Left cardiac atrium (tissue), 4 donors: ENCODE measurements at regions not wholly inside any gene's neighbourhood (a gene's known extent, or its start where the extent isn't known, plus 50 kb on each side); places are given as distances from the start of the nearest gene placed in this dataset.

Experiments used
- ATAC-seq, 2 donors: fragments of 200-7000 bp; cut with Tn5 transposase; one replicate each; pipeline ENCODE4 v1.9.1; 2020; ENCODE audit warnings: mild to moderate bottlenecking in 2 of 2, moderate library complexity in 2 of 2
- DNase-seq: peaks from one replicate; pipeline ENCODE4 v3.0.0-alpha.2; 2020
- intact Hi-C, 2 donors: fragments of 100-400 bp; cut with DNase I; formaldehyde crosslinking; loops; one replicate each; pipeline versions ENCODE4 v1.14.1 to v1.15.1; 2022 to 2023
- donor health status: DM: no; HTN: yes; CAD: no.
- donor health status: DM: no; HTN: yes; CAD: no; lungs with severe emphysema.
- donor health status: DM: yes; HTN: yes; CAD: no.
- donor health status: Dilated cardiomyopathy.

DNA sequence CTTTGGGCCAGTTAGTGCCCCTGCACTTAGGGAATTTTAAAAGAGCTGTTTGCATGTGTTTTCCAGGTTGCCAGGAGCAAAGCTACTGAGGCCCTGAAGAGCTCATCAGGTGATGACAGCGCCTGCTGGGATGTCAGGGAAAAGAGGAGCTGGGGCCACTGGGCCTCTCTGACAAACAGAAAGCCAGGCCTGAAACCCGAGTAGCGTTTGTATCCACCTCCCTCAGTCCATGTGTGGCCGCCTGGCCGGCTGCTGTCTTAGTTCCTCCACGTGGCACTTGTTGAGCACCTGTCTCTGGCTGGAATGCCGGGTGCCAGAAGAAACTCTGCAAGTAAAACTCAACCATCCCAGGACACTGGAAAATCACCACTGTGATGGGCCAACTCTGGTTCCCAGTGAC is 601.2 kb downstream of the CDH26 start:
- intact Hi-C loops = no loop called here
- DNase-seq = no peak
- no peak for ATAC-seq

DNA sequence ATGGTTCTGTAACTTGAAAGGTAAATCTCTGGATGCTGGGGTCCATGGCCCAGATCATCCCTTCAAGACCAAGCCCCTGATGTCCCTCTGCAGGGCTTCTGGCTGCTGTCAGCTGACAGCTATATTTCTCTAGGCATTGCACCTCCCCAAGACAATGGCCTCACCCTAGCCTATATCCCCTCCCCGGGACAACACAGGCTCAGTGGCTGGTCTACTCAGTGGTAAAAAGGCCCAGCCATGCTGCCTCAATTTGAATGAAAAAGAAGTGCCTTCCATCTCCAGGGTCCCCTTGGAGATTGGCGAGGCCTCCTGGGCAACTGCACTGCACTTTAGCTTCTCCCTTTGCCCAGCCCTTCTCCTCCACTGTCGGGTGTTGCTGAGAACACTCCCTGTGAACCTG is 602.8 kb downstream of the CDH26 start:
- ATAC-seq (no peak), DNase-seq (no peak)
- intact Hi-C loops = no loop called here

DNA sequence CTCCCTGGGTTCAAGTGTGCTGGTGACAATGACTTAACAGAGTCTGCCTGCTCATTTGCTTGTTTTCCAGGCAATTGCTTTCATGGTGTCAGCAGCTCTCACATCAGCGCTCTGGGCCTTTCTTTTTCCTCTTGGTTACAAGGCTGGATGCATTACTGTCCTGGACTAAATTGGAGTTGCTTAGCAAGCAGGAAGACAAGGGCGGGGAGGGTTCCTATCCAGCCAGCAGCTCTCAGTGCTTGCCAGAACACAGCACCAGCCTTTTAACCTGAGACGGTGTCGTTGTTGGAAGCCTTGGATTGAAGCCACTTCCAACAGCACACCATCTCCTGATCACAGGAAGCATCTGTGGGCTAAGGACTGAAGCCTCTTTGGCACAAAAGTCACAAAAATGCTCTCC is 606.9 kb downstream of the CDH26 start:
- no peak for ATAC-seq

DNA sequence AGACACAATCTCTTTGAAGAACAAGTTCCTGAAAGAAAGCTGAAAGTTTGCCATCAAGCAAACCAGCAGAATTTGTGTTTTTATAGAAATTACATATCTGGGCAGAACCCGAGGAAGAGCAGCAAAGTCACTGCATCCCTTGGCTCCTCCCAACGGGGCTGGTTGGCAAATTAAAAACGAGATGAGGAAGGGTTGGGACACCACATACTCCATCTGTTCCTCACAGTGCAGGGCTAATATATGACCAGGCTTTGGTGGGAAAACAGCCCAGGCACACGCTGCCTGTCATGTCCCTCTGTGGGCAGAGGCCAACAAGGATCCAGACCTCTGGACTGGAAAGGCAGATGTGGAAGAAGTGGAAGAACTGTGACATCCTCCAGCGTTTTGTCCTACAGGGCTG is 607.3 kb downstream of the CDH26 start:
- intact Hi-C loops = no loop called here
- ATAC-seq (no peak), DNase-seq (no peak)

More for the DNA sequence above, 606.9 kb downstream of the CDH26 start:
- intact Hi-C loops = no loop called here
- DNase-seq = no peak

DNA sequence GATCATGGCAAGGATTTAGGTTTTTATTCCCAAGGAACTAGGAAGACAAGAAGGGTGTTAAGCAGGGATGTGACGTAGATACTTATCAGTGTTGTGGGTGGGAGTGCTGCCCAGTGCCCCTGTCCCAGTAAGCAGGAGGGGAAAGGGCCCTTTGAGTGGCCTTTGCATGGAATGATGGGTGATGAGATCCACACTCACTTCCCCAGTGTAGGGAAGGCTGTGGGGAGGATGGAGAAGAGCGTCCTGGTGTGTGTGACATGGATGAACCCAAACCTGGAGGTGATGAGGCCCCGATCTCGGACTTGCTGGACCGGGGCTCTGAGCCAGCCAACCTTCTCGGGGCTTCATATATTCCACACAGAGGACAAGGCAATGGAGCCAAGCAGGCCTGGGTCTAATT is 610.9 kb downstream of the CDH26 start:
- ATAC-seq (no peak), DNase-seq (no peak)
- intact Hi-C loops = no loop called here

GRCh38 chr20:60570481-60571277 is 612.5 kb downstream of the CDH26 start:
- intact Hi-C loops = no loop called here
- DNase-seq (no peak), ATAC-seq (no peak)

GRCh38 chr20:60573003-60573680 is 614.9 kb downstream of the CDH26 start:
- no peak for DNase-seq
- intact Hi-C loops = no loop called here
- peak in 1 of 2 donors; percentile 34 for ATAC-seq

GRCh38 chr20:60576236-60576635 is 618.0 kb downstream of the CDH26 start:
- intact Hi-C loops = no loop called here
- ATAC-seq (no peak), DNase-seq (no peak)

- ATAC-seq = no peak
- intact Hi-C loops = no loop called here
- no peak for DNase-seq
These were observed 621.8 kb downstream of the CDH26 start for GRCh38 chr20:60579941-60580515.

- intact Hi-C loops = no loop called here
- ATAC-seq = no peak
These were observed 623.4 kb downstream of the CDH26 start for GRCh38 chr20:60581606-60582115.

DNA sequence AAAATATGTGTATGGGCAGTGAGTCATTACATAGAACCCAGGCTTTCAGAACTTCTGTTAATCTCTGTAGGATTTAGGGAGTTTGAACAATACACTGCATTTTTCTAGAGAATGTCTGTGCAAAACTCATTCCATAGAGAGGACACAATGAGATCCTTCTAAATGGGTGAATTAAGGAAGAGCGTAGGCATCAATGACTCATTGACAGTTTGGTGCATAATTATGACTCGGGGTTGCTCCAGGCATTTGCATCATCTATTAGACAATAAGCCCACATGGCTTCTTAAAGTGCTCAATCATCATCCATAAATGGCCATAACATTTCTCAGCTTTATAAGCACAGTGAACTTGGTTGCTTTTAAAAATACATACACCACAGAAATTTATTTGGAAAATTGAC is 625.5 kb downstream of the CDH26 start:
- DNase-seq = no peak
- ATAC-seq = no peak
- intact Hi-C loops = no loop called here

More at GRCh38 chr20:60581606-60582115, 623.4 kb downstream of the CDH26 start:
- DNase-seq = no peak

GRCh38 chr20:60584221-60584620 is 626.0 kb downstream of the CDH26 start:
- intact Hi-C loops = no loop called here
- no peak for ATAC-seq
- DNase-seq = no peak

DNA sequence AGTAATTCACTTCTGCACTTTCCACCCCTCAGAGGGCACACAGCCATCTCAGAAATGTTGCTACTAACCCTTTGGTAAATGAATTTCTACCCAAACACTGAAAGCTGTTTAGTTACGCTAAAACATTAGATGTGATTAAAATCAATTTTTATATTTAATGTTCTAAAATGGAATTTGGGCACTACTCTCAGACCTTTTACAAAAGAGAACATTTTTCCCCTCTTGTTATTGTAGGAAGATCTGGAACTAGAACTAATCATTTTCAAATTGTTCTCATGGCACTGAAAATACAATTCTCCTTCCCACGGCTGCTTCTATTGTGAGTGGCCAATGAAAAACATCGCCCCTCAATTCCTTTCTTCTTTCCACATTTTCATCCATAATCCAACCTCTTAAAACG is 627.4 kb downstream of the CDH26 start:
- intact Hi-C loops = no loop called here
- DNase-seq (no peak), ATAC-seq (no peak)

DNA sequence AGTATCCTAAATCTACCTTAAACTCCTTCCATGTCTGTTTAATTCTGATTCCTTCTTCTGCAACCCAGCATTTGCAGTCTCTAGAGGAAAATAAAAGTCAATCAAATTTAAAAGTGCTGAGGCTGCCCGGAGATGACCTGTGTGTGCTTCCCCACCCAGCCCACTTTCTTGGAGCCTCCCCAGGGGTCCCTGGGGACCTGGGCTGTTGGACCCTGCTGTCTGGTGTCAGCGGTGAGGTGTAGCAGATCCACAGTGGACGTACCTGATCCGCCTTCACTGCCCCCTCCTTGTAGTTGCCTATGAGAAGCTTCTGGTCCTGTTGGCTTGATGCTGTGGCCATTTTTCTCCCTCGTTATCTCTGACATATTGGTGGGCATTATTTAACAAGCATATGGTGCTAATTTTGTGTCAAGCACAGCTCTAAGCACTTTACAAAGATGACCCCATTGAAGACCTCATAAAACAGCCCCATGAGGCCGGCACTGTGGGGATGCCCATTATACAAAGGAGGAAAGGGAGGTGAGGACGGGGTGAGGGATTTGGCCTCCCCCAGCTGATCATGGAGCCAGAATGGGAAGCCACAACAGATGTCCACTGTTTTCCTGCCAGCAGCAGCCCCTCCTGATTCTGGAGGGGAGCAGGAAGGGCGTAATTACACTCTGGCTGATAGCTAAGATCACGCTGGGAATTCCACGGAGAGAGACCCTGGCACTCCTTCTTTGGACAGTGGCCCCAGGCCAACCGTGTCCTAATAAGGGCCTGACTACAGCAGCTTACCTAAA is 628.2 kb downstream of the CDH26 start:
- intact Hi-C loops = no loop called here
- ATAC-seq = peak; percentile 30 to 48
- DNase-seq = peak; percentile 44

DNA sequence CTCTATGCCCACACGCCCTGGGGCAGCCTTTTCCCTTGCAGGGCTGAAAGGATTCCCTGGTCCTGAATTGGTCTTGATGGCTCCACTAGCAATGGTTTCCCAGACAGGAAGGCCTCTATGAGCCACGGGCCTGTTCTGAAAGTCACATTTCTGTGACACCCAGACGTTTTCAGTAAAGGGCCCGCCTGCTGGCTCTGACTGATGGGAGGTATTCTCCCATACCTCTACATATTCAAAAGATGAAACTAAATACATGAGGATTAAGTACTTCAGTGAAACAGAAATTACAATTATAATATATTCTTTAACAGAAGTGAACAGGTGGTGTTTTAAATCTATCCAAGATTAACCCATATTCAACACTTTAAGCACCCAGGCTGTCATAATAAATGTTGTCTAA is 629.8 kb downstream of the CDH26 start:
- intact Hi-C loops = no loop called here
- DNase-seq = no peak
- no peak for ATAC-seq

DNA sequence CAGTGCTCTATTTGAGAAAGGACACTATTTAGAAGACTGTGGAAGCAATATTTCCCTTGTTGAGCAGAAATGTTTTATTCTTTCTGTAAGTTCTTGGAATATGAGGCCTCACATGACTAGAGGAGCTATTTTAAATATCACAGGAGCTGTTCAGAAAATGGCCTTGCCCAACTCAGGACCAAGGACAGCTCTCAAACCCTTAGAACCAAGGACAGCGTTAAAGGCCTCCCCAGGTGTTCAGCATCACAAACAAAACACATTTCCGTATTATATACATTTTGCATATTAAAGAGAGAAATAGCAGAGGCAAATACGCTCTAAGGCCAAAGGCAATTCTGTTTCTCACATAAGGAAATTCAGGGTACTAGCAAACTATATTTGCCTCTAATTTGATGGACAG is 631.4 kb downstream of the CDH26 start:
- no peak for DNase-seq
- intact Hi-C loops = no loop called here
- ATAC-seq = no peak

- DNase-seq (no peak), ATAC-seq (no peak)
- intact Hi-C loops = no loop called here
These were observed 633.1 kb downstream of the CDH26 start for GRCh38 chr20:60591172-60591799.

DNA sequence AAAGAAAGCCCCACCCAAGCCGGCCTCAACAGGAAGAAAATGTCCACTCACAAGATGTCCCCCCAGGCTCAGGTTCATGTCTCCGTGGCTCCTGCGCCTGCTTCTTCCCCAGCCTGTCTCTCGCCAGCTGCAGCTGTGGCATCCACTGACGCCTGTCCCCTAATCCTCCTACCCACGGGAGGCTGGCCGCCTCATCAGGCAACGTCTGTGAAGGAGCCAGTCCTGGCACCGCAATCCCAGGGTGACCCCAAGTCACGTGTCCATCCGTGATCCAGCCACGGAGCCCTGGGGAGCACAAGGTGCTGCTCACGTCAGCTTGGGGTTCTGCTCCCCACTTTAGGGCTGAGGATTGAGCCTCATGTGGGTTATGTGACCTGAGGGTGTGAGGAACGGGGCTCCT is 640.3 kb downstream of the CDH26 start:
- intact Hi-C loops = no loop called here

GRCh38 chr20:60599381-60599780 is 641.2 kb downstream of the CDH26 start:
- DNase-seq (no peak), ATAC-seq (no peak)
- intact Hi-C loops = no loop called here

More for the DNA sequence above, 640.3 kb downstream of the CDH26 start:
- DNase-seq (no peak), ATAC-seq (no peak)
